Caki2 (cell line): ENCODE measurements at regions not wholly inside any gene's neighbourhood (a gene's known extent, or its start where the extent isn't known, plus 50 kb on each side); places are given as distances from the start of the nearest gene placed in this dataset.

Source experiments
- DNase-seq: peaks from one replicate; pipeline ENCODE4 v3.0.0-alpha.2; 2015; ENCODE audit warnings: low read depth
- in situ Hi-C: cut with HindIII; loops from 2 replicates; pipeline ENCODE4 v1.10.0; 2016; ENCODE audit warnings: low sequenced_read_pairs, low pct_unique_long_range_greater_than_20kb, mixed read lengths

- in situ Hi-C loops: no loop called here
- DNase-seq: no peak
Observed at GRCh38 chr7:68267486-68267885, 1270.9 kb downstream of the TYW1 start.

GRCh38 chr7:68269405-68269804, 1272.8 kb downstream of the TYW1 start:
- peak; percentile 98 for DNase-seq
- in situ Hi-C loops: no loop called here

GRCh38 chr7:68272507-68272906, 1275.9 kb downstream of the TYW1 start:
- in situ Hi-C loops: no loop called here
- no peak for DNase-seq

- in situ Hi-C loops: no loop called here
- no peak for DNase-seq
Observed at GRCh38 chr7:68276725-68277124, 1280.1 kb downstream of the TYW1 start.

- in situ Hi-C loops: no loop called here
- DNase-seq: no peak
Observed at GRCh38 chr7:68279827-68280400, 1283.3 kb downstream of the TYW1 start.

- no peak for DNase-seq
- in situ Hi-C loops: no loop called here
Observed at GRCh38 chr7:68280931-68281330, 1284.3 kb downstream of the TYW1 start.

- in situ Hi-C loops: no loop called here
- DNase-seq: peak; percentile 41
Observed at GRCh38 chr7:68288144-68288593, 1291.5 kb downstream of the TYW1 start.

- DNase-seq: no peak
- in situ Hi-C loops: no loop called here
Observed at GRCh38 chr7:68291710-68292109, 1295.1 kb downstream of the TYW1 start.

- in situ Hi-C loops: no loop called here
Observed at GRCh38 chr7:68295386-68295785, 1298.8 kb downstream of the TYW1 start.

GRCh38 chr7:68304536-68304935, 1293.7 kb upstream of the AUTS2 start:
- in situ Hi-C loops: no loop called here
- DNase-seq: no peak

More at GRCh38 chr7:68295386-68295785, 1298.8 kb downstream of the TYW1 start:
- DNase-seq: no peak

GRCh38 chr7:68306692-68307107, 1291.6 kb upstream of the AUTS2 start:
- in situ Hi-C loops: no loop called here
- no peak for DNase-seq

- no peak for DNase-seq
- in situ Hi-C loops: no loop called here
Observed at GRCh38 chr7:68309271-68309670, 1289.0 kb upstream of the AUTS2 start.

- no peak for DNase-seq
Observed at GRCh38 chr7:68309806-68310205, 1288.5 kb upstream of the AUTS2 start.

GRCh38 chr7:68311958-68312357, 1286.3 kb upstream of the AUTS2 start:
- in situ Hi-C loops: no loop called here
- DNase-seq: no peak

More at GRCh38 chr7:68309806-68310205, 1288.5 kb upstream of the AUTS2 start:
- in situ Hi-C loops: no loop called here

- in situ Hi-C loops: no loop called here
- no peak for DNase-seq
Observed at GRCh38 chr7:68313806-68314205, 1284.5 kb upstream of the AUTS2 start.

GRCh38 chr7:68314208-68314607, 1284.1 kb upstream of the AUTS2 start:
- no peak for DNase-seq

GRCh38 chr7:68317476-68317875, 1280.8 kb upstream of the AUTS2 start:
- in situ Hi-C loops: no loop called here

More at GRCh38 chr7:68314208-68314607, 1284.1 kb upstream of the AUTS2 start:
- in situ Hi-C loops: no loop called here

GRCh38 chr7:68319061-68319460, 1279.2 kb upstream of the AUTS2 start:
- DNase-seq: no peak
- in situ Hi-C loops: no loop called here

More at GRCh38 chr7:68317476-68317875, 1280.8 kb upstream of the AUTS2 start:
- peak; percentile 23 for DNase-seq

- DNase-seq: peak; percentile 93
- in situ Hi-C loops: no loop called here
Observed at GRCh38 chr7:68321076-68321639, 1277.1 kb upstream of the AUTS2 start.
